ENCODE measurements at regions not wholly inside any gene's neighbourhood (a gene's known extent, or its start where the extent isn't known, plus 50 kb on each side); places are given as distances from the start of the nearest gene placed in this dataset.

GRCh38 chr2:180669016-180669415 is 311.4 kb upstream of the UBE2E3 start:
- ATAC-seq: no peak
- H3K4me3 ChIP-seq (ENCODE audit: low read length): no peak overlapping the region
- no peak overlapping the region for H3K4me3 Mint-ChIP-seq
- H3K27me3 Mint-ChIP-seq: peaks cover 0 to 15% (median 9%) of the 10 kb centered on the region in 5 donors
- no peak overlapping the region for H3K27ac ChIP-seq (ENCODE audit: low read depth, low read length)
- no peaks in the 10 kb centered on the region for H3K4me1 ChIP-seq (ENCODE audit: control insufficient read depth in 2 of 2, insufficient read depth in 2 of 2, low read length in 2 of 2)
- no peaks in the 10 kb centered on the region for H3K4me1 Mint-ChIP-seq
- H3K27ac Mint-ChIP-seq: no peak overlapping the region
- DNase-seq: no peak
- intact Hi-C loops (cut with micrococcal nuclease): no loop called here
- H3K9me3 Mint-ChIP-seq: peaks cover 0 to 5% (median 0%) of the 10 kb centered on the region in 11 donors
- H3K9me3 ChIP-seq (ENCODE audit: control insufficient read depth in 2 of 3, low read length in 3 of 3): no peaks in the 10 kb centered on the region
- no peaks in the 10 kb centered on the region for H3K36me3 Mint-ChIP-seq
- no peaks in the 10 kb centered on the region for H3K27me3 ChIP-seq (ENCODE audit: control insufficient read depth in 2 of 2, insufficient read depth in 2 of 2, low read length in 2 of 2)
- no peaks in the 10 kb centered on the region for H3K36me3 ChIP-seq (ENCODE audit: control insufficient read depth in 2 of 3, insufficient read depth in 3 of 3, low read length in 3 of 3)
- ChIA-PET CTCF (no interaction called here), POLR2A (no interaction called here)

- Mint-ChIP-seq H3K4me1 (no peaks in the 10 kb centered on the region), H3K4me3 (no peak overlapping the region), H3K36me3 (no peaks in the 10 kb centered on the region), H3K27me3 (peaks cover 0 to 18% (median 13%) of the 10 kb centered on the region in 5 donors), H3K9me3 (peaks cover 0 to 5% (median 0%) of the 10 kb centered on the region in 11 donors), H3K27ac (no peak overlapping the region)
- intact Hi-C loops (cut with micrococcal nuclease): no loop called here
- no peak overlapping the region for H3K4me3 ChIP-seq (ENCODE audit: low read length)
- DNase-seq: no peak
- POLR2A ChIA-PET: no interaction called here
- no peaks in the 10 kb centered on the region for H3K27me3 ChIP-seq (ENCODE audit: control insufficient read depth in 2 of 2, insufficient read depth in 2 of 2, low read length in 2 of 2)
- no peak overlapping the region for H3K27ac ChIP-seq (ENCODE audit: low read depth, low read length)
- no peaks in the 10 kb centered on the region for H3K36me3 ChIP-seq (ENCODE audit: control insufficient read depth in 2 of 3, insufficient read depth in 3 of 3, low read length in 3 of 3)
- H3K4me1 ChIP-seq (ENCODE audit: control insufficient read depth in 2 of 2, insufficient read depth in 2 of 2, low read length in 2 of 2): no peaks in the 10 kb centered on the region
- no peaks in the 10 kb centered on the region for H3K9me3 ChIP-seq (ENCODE audit: control insufficient read depth in 2 of 3, low read length in 3 of 3)
- no peak for ATAC-seq
- CTCF ChIA-PET: no interaction called here
These were observed 315.9 kb upstream of the UBE2E3 start for GRCh38 chr2:180664507-180664906.

- Histone ChIP-seq H3K4me3 (ENCODE audit: low read length) (no peak overlapping the region), H3K9me3 (ENCODE audit: control insufficient read depth in 2 of 3, low read length in 3 of 3) (no peaks in the 10 kb centered on the region), H3K27ac (ENCODE audit: low read depth, low read length) (no peak overlapping the region), H3K36me3 (ENCODE audit: control insufficient read depth in 2 of 3, insufficient read depth in 3 of 3, low read length in 3 of 3) (no peaks in the 10 kb centered on the region), H3K27me3 (ENCODE audit: control insufficient read depth in 2 of 2, insufficient read depth in 2 of 2, low read length in 2 of 2) (no peaks in the 10 kb centered on the region), H3K4me1 (ENCODE audit: control insufficient read depth in 2 of 2, insufficient read depth in 2 of 2, low read length in 2 of 2) (no peaks in the 10 kb centered on the region)
- no peak overlapping the region for H3K4me3 Mint-ChIP-seq
- ChIA-PET CTCF (no interaction called here), POLR2A (no interaction called here)
- H3K36me3 Mint-ChIP-seq: no peaks in the 10 kb centered on the region
- H3K27me3 Mint-ChIP-seq: peaks cover 0 to 20% (median 16%) of the 10 kb centered on the region in 5 donors
- no peak for ATAC-seq
- H3K4me1 Mint-ChIP-seq: no peaks in the 10 kb centered on the region
- intact Hi-C loops (cut with micrococcal nuclease): no loop called here
- DNase-seq: no peak
- no peak overlapping the region for H3K27ac Mint-ChIP-seq
- H3K9me3 Mint-ChIP-seq: peaks cover 0 to 5% (median 0%) of the 10 kb centered on the region in 11 donors
These were observed 317.4 kb upstream of the UBE2E3 start for GRCh38 chr2:180662941-180663471.

- H3K9me3 ChIP-seq (ENCODE audit: control insufficient read depth in 2 of 3, low read length in 3 of 3): no peaks in the 10 kb centered on the region
- no peaks in the 10 kb centered on the region for H3K4me1 Mint-ChIP-seq
These were observed 317.9 kb upstream of the UBE2E3 start for GRCh38 chr2:180662521-180662920.

DNA sequence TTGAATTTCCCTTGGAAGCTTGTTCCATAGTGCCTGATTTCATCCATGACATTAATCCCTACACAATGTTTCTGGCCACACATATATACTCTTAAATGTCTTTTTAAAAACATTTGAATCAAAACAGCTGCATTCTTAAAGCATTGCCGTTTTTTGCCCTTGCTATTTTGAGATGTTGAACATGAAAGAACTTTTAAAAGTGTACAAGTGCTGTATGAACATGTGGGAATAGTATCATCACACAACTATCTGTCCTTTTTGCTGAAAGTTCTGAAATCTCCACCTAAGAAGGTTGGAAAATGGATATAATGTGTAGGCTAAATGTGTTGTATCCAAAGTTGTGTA is 318.7 kb upstream of the UBE2E3 start:
- no peaks in the 10 kb centered on the region for H3K36me3 ChIP-seq (ENCODE audit: control insufficient read depth in 2 of 3, insufficient read depth in 3 of 3, low read length in 3 of 3)
- no peak overlapping the region for H3K4me3 ChIP-seq (ENCODE audit: low read length)
- H3K9me3 ChIP-seq (ENCODE audit: control insufficient read depth in 2 of 3, low read length in 3 of 3): no peaks in the 10 kb centered on the region
- DNase-seq: no peak
- no peaks in the 10 kb centered on the region for H3K4me1 ChIP-seq (ENCODE audit: control insufficient read depth in 2 of 2, insufficient read depth in 2 of 2, low read length in 2 of 2)
- Mint-ChIP-seq H3K27ac (no peak overlapping the region), H3K27me3 (peaks cover 0 to 20% (median 15%) of the 10 kb centered on the region in 5 donors), H3K4me1 (no peaks in the 10 kb centered on the region), H3K9me3 (peaks cover 0 to 4% (median 0%) of the 10 kb centered on the region in 11 donors), H3K36me3 (no peaks in the 10 kb centered on the region), H3K4me3 (no peak overlapping the region)
- no peak overlapping the region for H3K27ac ChIP-seq (ENCODE audit: low read depth, low read length)
- ChIA-PET POLR2A (no interaction called here), CTCF (interaction anchor here (0.6 kb wide), 1 partner anchor 245 kb away, joined by 3 read pairs; no protein-coding TSS in a partner anchor)
- no peaks in the 10 kb centered on the region for H3K27me3 ChIP-seq (ENCODE audit: control insufficient read depth in 2 of 2, insufficient read depth in 2 of 2, low read length in 2 of 2)
- intact Hi-C loops (cut with micrococcal nuclease): no loop called here
- ATAC-seq: no peak

More at GRCh38 chr2:180662521-180662920, 317.9 kb upstream of the UBE2E3 start:
- intact Hi-C loops (cut with micrococcal nuclease): no loop called here
- Mint-ChIP-seq H3K27me3 (peaks cover 0 to 20% (median 15%) of the 10 kb centered on the region in 5 donors), H3K9me3 (peaks cover 0 to 3% (median 0%) of the 10 kb centered on the region in 11 donors), H3K27ac (no peak overlapping the region), H3K4me3 (no peak overlapping the region), H3K36me3 (no peaks in the 10 kb centered on the region)
- POLR2A ChIA-PET: no interaction called here
- no peak for ATAC-seq
- Histone ChIP-seq H3K4me1 (ENCODE audit: control insufficient read depth in 2 of 2, insufficient read depth in 2 of 2, low read length in 2 of 2) (no peaks in the 10 kb centered on the region), H3K36me3 (ENCODE audit: control insufficient read depth in 2 of 3, insufficient read depth in 3 of 3, low read length in 3 of 3) (no peaks in the 10 kb centered on the region), H3K27ac (ENCODE audit: low read depth, low read length) (no peak overlapping the region), H3K4me3 (ENCODE audit: low read length) (no peak overlapping the region), H3K27me3 (ENCODE audit: control insufficient read depth in 2 of 2, insufficient read depth in 2 of 2, low read length in 2 of 2) (no peaks in the 10 kb centered on the region)
- CTCF ChIA-PET: no interaction called here
- DNase-seq: no peak

- H3K4me3 Mint-ChIP-seq: no peak overlapping the region
- H3K36me3 Mint-ChIP-seq: no peaks in the 10 kb centered on the region
- POLR2A ChIA-PET: no interaction called here
- CTCF ChIA-PET: no interaction called here
- Histone ChIP-seq H3K4me3 (ENCODE audit: low read length) (no peak overlapping the region), H3K9me3 (ENCODE audit: control insufficient read depth in 2 of 3, low read length in 3 of 3) (no peaks in the 10 kb centered on the region), H3K27ac (ENCODE audit: low read depth, low read length) (no peak overlapping the region), H3K27me3 (ENCODE audit: control insufficient read depth in 2 of 2, insufficient read depth in 2 of 2, low read length in 2 of 2) (no peaks in the 10 kb centered on the region), H3K36me3 (ENCODE audit: control insufficient read depth in 2 of 3, insufficient read depth in 3 of 3, low read length in 3 of 3) (no peaks in the 10 kb centered on the region), H3K4me1 (ENCODE audit: control insufficient read depth in 2 of 2, insufficient read depth in 2 of 2, low read length in 2 of 2) (no peaks in the 10 kb centered on the region)
- no peaks in the 10 kb centered on the region for H3K4me1 Mint-ChIP-seq
- H3K9me3 Mint-ChIP-seq: peaks cover 0 to 4% (median 0%) of the 10 kb centered on the region in 11 donors
- no peak overlapping the region for H3K27ac Mint-ChIP-seq
- intact Hi-C loops (cut with micrococcal nuclease): no loop called here
- DNase-seq (no peak), ATAC-seq (no peak)
- peaks cover 0 to 20% (median 12%) of the 10 kb centered on the region in 5 donors for H3K27me3 Mint-ChIP-seq
These were observed 319.3 kb upstream of the UBE2E3 start for GRCh38 chr2:180660881-180661685.

- no peaks in the 10 kb centered on the region for H3K36me3 ChIP-seq (ENCODE audit: control insufficient read depth in 2 of 3, insufficient read depth in 3 of 3, low read length in 3 of 3)
- Mint-ChIP-seq H3K4me1 (no peaks in the 10 kb centered on the region), H3K27me3 (peaks cover 1 to 24% (median 12%) of the 10 kb centered on the region in 5 donors), H3K4me3 (no peak overlapping the region), H3K9me3 (peaks cover 0 to 4% (median 0%) of the 10 kb centered on the region in 11 donors), H3K27ac (no peak overlapping the region), H3K36me3 (no peaks in the 10 kb centered on the region)
- H3K4me1 ChIP-seq (ENCODE audit: control insufficient read depth in 2 of 2, insufficient read depth in 2 of 2, low read length in 2 of 2): no peaks in the 10 kb centered on the region
- DNase-seq: no peak
- H3K27ac ChIP-seq (ENCODE audit: low read depth, low read length): no peak overlapping the region
- H3K9me3 ChIP-seq (ENCODE audit: control insufficient read depth in 2 of 3, low read length in 3 of 3): no peaks in the 10 kb centered on the region
- no peak for ATAC-seq
- ChIA-PET CTCF (no interaction called here), POLR2A (no interaction called here)
- intact Hi-C loops (cut with micrococcal nuclease): no loop called here
- H3K4me3 ChIP-seq (ENCODE audit: low read length): no peak overlapping the region
- no peaks in the 10 kb centered on the region for H3K27me3 ChIP-seq (ENCODE audit: control insufficient read depth in 2 of 2, insufficient read depth in 2 of 2, low read length in 2 of 2)
These were observed 320.2 kb upstream of the UBE2E3 start for GRCh38 chr2:180660207-180660606.

All from naive thymus-derived CD4-positive, alpha-beta T cell (primary cell).